ENCODE measurements at regions not wholly inside any gene's neighbourhood (a gene's known extent, or its start where the extent isn't known, plus 50 kb on each side); places are given as distances from the start of the nearest gene placed in this dataset.

GRCh38 chr1:68677684-68678351, 180.9 kb upstream of the DEPDC1 start:
- H3K27me3 ChIP-seq (replicated peaks; ENCODE audit: control insufficient read depth, insufficient read depth, low read length): no peaks in the 10 kb centered on the region
- Mint-ChIP-seq H3K27me3 (ENCODE audit: insufficient read depth, unreplicated experiment) (peaks cover 8% of the 10 kb centered on the region), H3K36me3 (ENCODE audit: insufficient read depth, unreplicated experiment) (no peaks in the 10 kb centered on the region), H3K4me1 (ENCODE audit: low read depth, unreplicated experiment) (no peaks in the 10 kb centered on the region), H3K9me3 (ENCODE audit: unreplicated experiment) (no peaks in the 10 kb centered on the region), H3K4me3 (ENCODE audit: unreplicated experiment) (no peak overlapping the region), H3K27ac (ENCODE audit: unreplicated experiment) (no peak overlapping the region)
- BruUV-seq (replicated peaks): no TSS peak
- intact Hi-C loops (cut with micrococcal nuclease; ENCODE audit: unreplicated experiment): no loop called here
- ChIA-PET POLR2A (no interaction called here), CTCF (no interaction called here)
- H3K4me3 ChIP-seq (ENCODE audit: low read depth, low read length): no peak overlapping the region
- DNase-seq: no peak
- no peaks in the 10 kb centered on the region for H3K36me3 ChIP-seq (ENCODE audit: control insufficient read depth, insufficient read depth, low read length)
- TF ChIP-seq CTCF (IDR thresholded peaks at IDR 0.05; ENCODE audit: insufficient read depth in 1 of 2, low read depth in 1 of 2, low read length in 1 of 2, severe bottlenecking in 1 of 2, unreplicated experiment in 1 of 2): no peak
- no peaks in the 10 kb centered on the region for H3K4me1 ChIP-seq
- no peaks in the 10 kb centered on the region for H3K9me3 ChIP-seq

GRCh38 chr1:68696221-68696620, 199.3 kb upstream of the DEPDC1 start:
- POLR2A ChIA-PET: no interaction called here
- TF ChIP-seq CTCF (IDR thresholded peaks at IDR 0.05; ENCODE audit: insufficient read depth in 1 of 2, low read depth in 1 of 2, low read length in 1 of 2, severe bottlenecking in 1 of 2, unreplicated experiment in 1 of 2): no peak
- H3K4me3 Mint-ChIP-seq (ENCODE audit: unreplicated experiment): no peak overlapping the region

GRCh38 chr1:68703921-68704354, 207.1 kb upstream of the DEPDC1 start:
- intact Hi-C loops (cut with micrococcal nuclease; ENCODE audit: unreplicated experiment): loop anchor here (1.0 kb wide), 1 partner anchor 207 kb away; the partner anchor contains the start of gene DEPDC1
- no peak for TF ChIP-seq CTCF (IDR thresholded peaks at IDR 0.05; ENCODE audit: insufficient read depth in 1 of 2, low read depth in 1 of 2, low read length in 1 of 2, severe bottlenecking in 1 of 2, unreplicated experiment in 1 of 2)
- H3K4me1 Mint-ChIP-seq (ENCODE audit: low read depth, unreplicated experiment): no peaks in the 10 kb centered on the region
- peaks cover 25% of the 10 kb centered on the region for H3K9me3 Mint-ChIP-seq (ENCODE audit: unreplicated experiment)
- H3K4me3 Mint-ChIP-seq (ENCODE audit: unreplicated experiment): no peak overlapping the region
- H3K4me1 ChIP-seq: peaks cover 17% of the 10 kb centered on the region
- DNase-seq: peak in 1 of 2 experiments; percentile 7
- H3K27me3 ChIP-seq (replicated peaks; ENCODE audit: control insufficient read depth, insufficient read depth, low read length): no peaks in the 10 kb centered on the region
- ChIA-PET CTCF (no interaction called here), POLR2A (no interaction called here)
- no peak overlapping the region for H3K27ac Mint-ChIP-seq (ENCODE audit: unreplicated experiment)
- BruUV-seq (replicated peaks): no TSS peak
- no peaks in the 10 kb centered on the region for H3K9me3 ChIP-seq
- no peak overlapping the region for H3K4me3 ChIP-seq (ENCODE audit: low read depth, low read length)
- H3K36me3 ChIP-seq (ENCODE audit: control insufficient read depth, insufficient read depth, low read length): no peaks in the 10 kb centered on the region
- H3K36me3 Mint-ChIP-seq (ENCODE audit: insufficient read depth, unreplicated experiment): no peaks in the 10 kb centered on the region
- no peaks in the 10 kb centered on the region for H3K27me3 Mint-ChIP-seq (ENCODE audit: insufficient read depth, unreplicated experiment)

More at GRCh38 chr1:68696221-68696620, 199.3 kb upstream of the DEPDC1 start:
- H3K4me1 Mint-ChIP-seq (ENCODE audit: low read depth, unreplicated experiment): no peaks in the 10 kb centered on the region
- BruUV-seq (replicated peaks): no TSS peak
- no peak overlapping the region for H3K27ac Mint-ChIP-seq (ENCODE audit: unreplicated experiment)
- Histone ChIP-seq H3K4me1 (no peaks in the 10 kb centered on the region), H3K36me3 (ENCODE audit: control insufficient read depth, insufficient read depth, low read length) (no peaks in the 10 kb centered on the region), H3K9me3 (no peaks in the 10 kb centered on the region), H3K27me3 (replicated peaks; ENCODE audit: control insufficient read depth, insufficient read depth, low read length) (no peaks in the 10 kb centered on the region), H3K4me3 (ENCODE audit: low read depth, low read length) (no peak overlapping the region)
- no peaks in the 10 kb centered on the region for H3K36me3 Mint-ChIP-seq (ENCODE audit: insufficient read depth, unreplicated experiment)
- peaks cover 4% of the 10 kb centered on the region for H3K9me3 Mint-ChIP-seq (ENCODE audit: unreplicated experiment)
- intact Hi-C loops (cut with micrococcal nuclease; ENCODE audit: unreplicated experiment): no loop called here
- CTCF ChIA-PET: no interaction called here
- DNase-seq: no peak
- H3K27me3 Mint-ChIP-seq (ENCODE audit: insufficient read depth, unreplicated experiment): no peaks in the 10 kb centered on the region
